Neutrophil (primary cell): ENCODE measurements at regions not wholly inside any gene's neighbourhood (a gene's known extent, or its start where the extent isn't known, plus 50 kb on each side); places are given as distances from the start of the nearest gene placed in this dataset.

Source experiments
- H3K27ac ChIP-seq: fragments of 200-600 bp; sonication (generic); 2 replicates; pipeline ENCODE4 v1.5.1; 2016; ENCODE audit warnings: mild to moderate bottlenecking, moderate library complexity
- H3K27me3 ChIP-seq: fragments of 200-600 bp; sonication (generic); 2 replicates; pipeline ENCODE4 v1.6.0; 2016; ENCODE audit warnings: mild to moderate bottlenecking
- H3K36me3 ChIP-seq: fragments of 200-600 bp; sonication (generic); 2 replicates; pipeline ENCODE4 v1.5.1; 2017
- H3K4me1 ChIP-seq, 2 experiments: fragments of 200-600 bp in 1 of 2; sonication (generic) in 1 of 2; 1 replicate in 1 of 2; 2 replicates in 1 of 2; pipeline versions ENCODE4 v1.5.1 to v1.6.1; 2013 to 2016; ENCODE audit warnings: low read depth in 1 of 2, low read length in 1 of 2, mild to moderate bottlenecking in 1 of 2, moderate library complexity in 1 of 2; ENCODE audit not compliant: control insufficient read depth in 1 of 2, insufficient read depth in 1 of 2
- H3K4me3 ChIP-seq, 2 experiments: fragments of 200-600 bp in 1 of 2; sonication (generic) in 1 of 2; 1 replicate in 1 of 2; 2 replicates in 1 of 2; pipeline ENCODE4 v1.5.1; 2013 to 2016; ENCODE audit warnings: low read depth in 1 of 2, low read length in 1 of 2, mild to moderate bottlenecking in 1 of 2, moderate library complexity in 1 of 2
- H3K9me3 ChIP-seq: fragments of 200-600 bp; sonication (generic); 2 replicates; pipeline ENCODE4 v1.5.1; 2016
- TF ChIP-seq, protein P1 (sequence below): fragments of 200-600 bp; sonication (generic); IDR thresholded peaks from 2 replicates; pipeline ENCODE4 v1.5.1; 2016; ENCODE audit warnings: antibody characterized with exemption

DNA sequence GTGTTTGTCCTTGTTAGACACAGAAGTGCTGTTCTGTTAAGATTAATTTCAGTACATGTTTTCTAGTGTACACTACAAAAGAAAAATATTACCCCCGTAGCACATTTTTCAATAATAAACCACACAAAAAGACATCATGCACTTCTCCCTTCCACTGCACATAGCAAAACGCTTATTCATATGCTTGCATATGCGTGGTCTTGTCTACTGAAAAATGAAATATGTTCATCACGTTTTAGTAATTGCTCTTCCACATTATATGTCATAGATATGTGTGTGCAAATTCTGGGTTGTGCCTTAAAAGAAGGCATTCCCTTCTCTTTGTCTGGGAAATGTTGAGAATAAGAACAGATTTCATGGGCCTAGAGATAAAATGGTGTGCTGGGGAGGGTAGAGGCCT is 353.9 kb downstream of the NSUN3 start:
- Histone ChIP-seq H3K27me3 (no peaks in the 10 kb centered on the region), H3K4me3 (no peak overlapping the region), H3K4me1 (no peaks in the 10 kb centered on the region), H3K27ac (no peak overlapping the region), H3K9me3 (no peaks in the 10 kb centered on the region), H3K36me3 (no peaks in the 10 kb centered on the region)
- TF ChIP-seq, protein P1, sequence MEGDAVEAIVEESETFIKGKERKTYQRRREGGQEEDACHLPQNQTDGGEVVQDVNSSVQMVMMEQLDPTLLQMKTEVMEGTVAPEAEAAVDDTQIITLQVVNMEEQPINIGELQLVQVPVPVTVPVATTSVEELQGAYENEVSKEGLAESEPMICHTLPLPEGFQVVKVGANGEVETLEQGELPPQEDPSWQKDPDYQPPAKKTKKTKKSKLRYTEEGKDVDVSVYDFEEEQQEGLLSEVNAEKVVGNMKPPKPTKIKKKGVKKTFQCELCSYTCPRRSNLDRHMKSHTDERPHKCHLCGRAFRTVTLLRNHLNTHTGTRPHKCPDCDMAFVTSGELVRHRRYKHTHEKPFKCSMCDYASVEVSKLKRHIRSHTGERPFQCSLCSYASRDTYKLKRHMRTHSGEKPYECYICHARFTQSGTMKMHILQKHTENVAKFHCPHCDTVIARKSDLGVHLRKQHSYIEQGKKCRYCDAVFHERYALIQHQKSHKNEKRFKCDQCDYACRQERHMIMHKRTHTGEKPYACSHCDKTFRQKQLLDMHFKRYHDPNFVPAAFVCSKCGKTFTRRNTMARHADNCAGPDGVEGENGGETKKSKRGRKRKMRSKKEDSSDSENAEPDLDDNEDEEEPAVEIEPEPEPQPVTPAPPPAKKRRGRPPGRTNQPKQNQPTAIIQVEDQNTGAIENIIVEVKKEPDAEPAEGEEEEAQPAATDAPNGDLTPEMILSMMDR = no peak

- Histone ChIP-seq H3K36me3 (no peaks in the 10 kb centered on the region), H3K4me3 (no peak overlapping the region), H3K4me1 (no peaks in the 10 kb centered on the region), H3K9me3 (no peaks in the 10 kb centered on the region), H3K27ac (no peak overlapping the region), H3K27me3 (no peaks in the 10 kb centered on the region)
- TF ChIP-seq, protein P1 = no peak
These were observed 355.1 kb downstream of the NSUN3 start for GRCh38 chr3:94417963-94418455.

DNA sequence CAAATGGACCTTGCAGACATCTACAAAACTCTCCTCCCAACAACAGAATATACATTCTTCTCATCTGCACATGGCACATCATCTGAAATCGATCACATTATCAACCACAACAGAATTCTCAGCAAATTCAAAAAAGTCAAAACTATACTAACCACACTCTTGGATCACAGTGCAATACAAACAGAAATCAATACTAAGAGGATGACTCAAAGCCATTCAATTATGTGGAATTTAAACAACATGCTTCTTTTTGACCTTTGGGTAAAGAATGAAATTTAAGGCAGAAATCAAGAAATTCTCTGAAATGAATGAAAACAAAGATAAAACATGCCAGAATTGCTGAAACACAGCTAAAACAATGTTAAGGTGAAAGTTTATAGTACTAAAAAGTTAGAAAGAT is 358.1 kb downstream of the NSUN3 start:
- Histone ChIP-seq H3K4me1 (no peaks in the 10 kb centered on the region), H3K4me3 (no peak overlapping the region), H3K27ac (no peak overlapping the region), H3K9me3 (no peaks in the 10 kb centered on the region), H3K27me3 (no peaks in the 10 kb centered on the region), H3K36me3 (no peaks in the 10 kb centered on the region)
- TF ChIP-seq, protein P1 = no peak

DNA sequence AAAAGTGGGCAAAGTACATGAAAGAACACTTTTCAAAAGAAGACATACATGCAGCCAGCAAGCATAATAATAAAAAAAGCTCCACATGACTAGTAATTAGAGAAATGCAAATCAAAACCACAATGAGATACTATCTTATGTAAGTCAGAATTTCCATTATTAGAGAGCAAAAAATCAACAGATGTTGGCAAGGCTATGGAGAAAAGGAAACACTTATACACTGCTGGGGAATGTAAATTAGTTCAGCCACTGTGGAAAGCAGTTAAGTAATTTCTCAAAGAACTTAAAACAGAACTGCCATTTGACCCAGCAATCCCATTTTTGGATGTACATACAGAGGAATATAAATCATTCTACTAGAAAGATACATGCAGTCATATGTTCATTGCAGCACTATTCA is 360.7 kb downstream of the NSUN3 start:
- Histone ChIP-seq H3K4me1 (no peaks in the 10 kb centered on the region), H3K36me3 (no peaks in the 10 kb centered on the region), H3K27me3 (no peaks in the 10 kb centered on the region), H3K27ac (no peak overlapping the region), H3K4me3 (no peak overlapping the region), H3K9me3 (no peaks in the 10 kb centered on the region)
- TF ChIP-seq, protein P1 = no peak

- H3K27ac ChIP-seq = no peak overlapping the region
- TF ChIP-seq, protein P1 = no peak
- no peaks in the 10 kb centered on the region for H3K36me3 ChIP-seq
These were observed 366.7 kb downstream of the NSUN3 start for GRCh38 chr3:94429517-94429916.

More at GRCh38 chr3:94429517-94429916, 366.7 kb downstream of the NSUN3 start:
- H3K9me3 ChIP-seq = no peaks in the 10 kb centered on the region
- H3K27me3 ChIP-seq = no peaks in the 10 kb centered on the region
- no peak overlapping the region for H3K4me3 ChIP-seq
- H3K4me1 ChIP-seq = no peaks in the 10 kb centered on the region
